CD4-positive, alpha-beta T cell (primary cell): ENCODE measurements at regions not wholly inside any gene's neighbourhood (a gene's known extent, or its start where the extent isn't known, plus 50 kb on each side); places are given as distances from the start of the nearest gene placed in this dataset.

Source experiments
- ATAC-seq: fragments of 200-7000 bp; cut with Tn5 transposase; one replicate; pipeline ENCODE4 v1.10.0; 2022; ENCODE audit warnings: mild to moderate bottlenecking; ENCODE audit not compliant: poor library complexity
- CTCF ChIA-PET: fragments of 350-600 bp; sonication (Branson Sonifier 250); formaldehyde crosslinking; loops from one replicate; lab custom pipeline; 2021; ENCODE audit warnings: antibody characterized with exemption, inconsistent platforms; lab: Charles Lee
- POLR2A ChIA-PET: fragments of 350-600 bp; sonication (Branson Sonifier 250); formaldehyde crosslinking; loops from one replicate; lab custom pipeline; 2021; ENCODE audit warnings: antibody characterized with exemption, inconsistent platforms; lab: Charles Lee
- DNase-seq, 14 experiments: peaks; one replicate each; pipeline ENCODE4 v3.0.0-alpha.2; 2013 to 2020; ENCODE audit warnings: mixed read lengths in 2 of 14
- H3K27ac ChIP-seq, 2 donors: one replicate each; pipeline versions ENCODE4 v1.5.1 to v1.7.0; 2013; ENCODE audit warnings: low read length in 2 of 2, low read depth in 1 of 2, mild to moderate bottlenecking in 1 of 2
- H3K27me3 ChIP-seq, 2 experiments: 1 replicate in 1 of 2; 2 replicates in 1 of 2; pipeline versions ENCODE4 v1.6.1 to v1.7.0; 2013; ENCODE audit warnings: low read length in 2 of 2, control low read depth in 1 of 2, mild to moderate bottlenecking in 1 of 2, moderate library complexity in 1 of 2; ENCODE audit not compliant: insufficient read depth in 2 of 2, control insufficient read depth in 1 of 2
- H3K36me3 ChIP-seq: one replicate; pipeline ENCODE4 v1.6.1; 2013; ENCODE audit warnings: low read length, control low read depth; ENCODE audit not compliant: insufficient read depth
- H3K4me1 ChIP-seq: one replicate; pipeline ENCODE4 v1.6.1; 2013; ENCODE audit warnings: low read length, control low read depth; ENCODE audit not compliant: insufficient read depth
- H3K4me3 ChIP-seq: one replicate; pipeline ENCODE4 v1.5.1; 2013; ENCODE audit warnings: mild to moderate bottlenecking, low read length, moderate library complexity
- H3K9me3 ChIP-seq, 2 experiments: 1 replicate in 1 of 2; 2 replicates in 1 of 2; pipeline versions ENCODE4 v1.6.1 to v1.7.0; 2013; ENCODE audit warnings: low read length in 2 of 2, mild to moderate bottlenecking in 2 of 2, control low read depth in 1 of 2, moderate library complexity in 1 of 2; ENCODE audit not compliant: control insufficient read depth in 1 of 2, insufficient read depth in 1 of 2
- H3K27ac Mint-ChIP-seq: one replicate; pipeline ENCODE4 v1.8.0; 2020; ENCODE audit warnings: mixed read lengths
- H3K27me3 Mint-ChIP-seq: one replicate; pipeline ENCODE4 v1.8.0; 2021; ENCODE audit warnings: mixed read lengths
- H3K36me3 Mint-ChIP-seq: one replicate; pipeline ENCODE4 v1.8.0; 2021; ENCODE audit warnings: low read depth, mixed read lengths
- H3K4me1 Mint-ChIP-seq: one replicate; pipeline ENCODE4 v1.8.0; 2021; ENCODE audit warnings: low read depth, mixed read lengths
- H3K4me3 Mint-ChIP-seq: one replicate; pipeline ENCODE4 v1.8.0; 2020; ENCODE audit warnings: mild to moderate bottlenecking, mixed read lengths
- H3K9me3 Mint-ChIP-seq: one replicate; pipeline ENCODE4 v1.8.0; 2020; ENCODE audit warnings: mixed read lengths
- intact Hi-C, 2 experiments: fragments of 100-400 bp; cut with DNase I in 1 of 2; cut with micrococcal nuclease in 1 of 2; formaldehyde crosslinking; loops; one replicate each; pipeline versions ENCODE4 v1.15.1 to v1.9.0; 2023 to 2025; cut with DNase I, micrococcal nuclease
- TF ChIP-seq, protein P1 (sequence below): fragments of 200-600 bp; IDR thresholded peaks from one replicate; pipeline ENCODE4 v1.8.0; 2022; ENCODE audit warnings: antibody characterized with exemption, mild to moderate bottlenecking

DNA sequence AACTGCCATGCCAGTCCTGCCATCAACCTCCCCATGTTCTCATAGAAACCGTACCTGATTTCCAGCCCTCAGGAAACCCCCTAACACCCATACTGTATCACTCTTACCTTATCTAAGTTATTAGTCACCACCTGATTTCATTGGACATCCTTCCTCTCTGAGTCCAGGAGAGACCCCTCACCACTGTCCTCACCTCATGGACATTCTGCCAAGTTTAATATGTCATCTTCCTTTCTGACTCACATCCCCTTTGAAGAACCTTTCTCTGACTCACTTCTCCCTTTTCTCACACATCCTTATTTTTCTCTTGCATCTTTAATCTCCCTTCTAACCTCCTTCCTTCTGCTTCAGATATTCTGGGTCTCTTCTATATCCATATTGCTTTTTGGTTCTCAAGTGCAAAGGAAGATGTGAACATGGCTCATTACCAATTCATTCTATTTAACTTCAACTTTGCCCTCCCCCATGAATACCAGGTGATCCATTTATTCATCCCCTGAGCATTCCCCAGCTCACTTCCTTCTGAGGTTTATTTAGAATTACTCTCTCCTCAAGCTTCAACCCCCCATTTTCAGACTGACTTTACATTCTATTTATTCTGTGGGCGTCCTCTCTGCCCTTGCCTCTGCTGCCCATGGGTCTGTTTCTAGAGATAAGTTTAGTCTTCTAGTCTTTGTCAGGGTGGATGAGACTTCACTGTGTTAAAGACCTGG, 206.8 kb upstream of the ESRRG start:
- Histone ChIP-seq H3K9me3 (peaks cover 0 to 14% of the 10 kb centered on the region in 2 experiments), H3K4me3 (no peak overlapping the region), H3K27me3 (no peaks in the 10 kb centered on the region), H3K27ac (no peak overlapping the region), H3K36me3 (no peaks in the 10 kb centered on the region), H3K4me1 (no peaks in the 10 kb centered on the region)
- Mint-ChIP-seq H3K27ac (no peak overlapping the region), H3K4me3 (no peak overlapping the region), H3K27me3 (no peaks in the 10 kb centered on the region), H3K4me1 (no peaks in the 10 kb centered on the region), H3K36me3 (no peaks in the 10 kb centered on the region), H3K9me3 (peaks cover 3% of the 10 kb centered on the region)
- ATAC-seq (no peak), DNase-seq (no peak)
- ChIA-PET POLR2A (no interaction called here), CTCF (interaction anchor here (0.5 kb wide), 1 partner anchor 591 kb away, joined by 3 read pairs; no protein-coding TSS in a partner anchor)
- intact Hi-C loops = no loop called here
- TF ChIP-seq, protein P1, sequence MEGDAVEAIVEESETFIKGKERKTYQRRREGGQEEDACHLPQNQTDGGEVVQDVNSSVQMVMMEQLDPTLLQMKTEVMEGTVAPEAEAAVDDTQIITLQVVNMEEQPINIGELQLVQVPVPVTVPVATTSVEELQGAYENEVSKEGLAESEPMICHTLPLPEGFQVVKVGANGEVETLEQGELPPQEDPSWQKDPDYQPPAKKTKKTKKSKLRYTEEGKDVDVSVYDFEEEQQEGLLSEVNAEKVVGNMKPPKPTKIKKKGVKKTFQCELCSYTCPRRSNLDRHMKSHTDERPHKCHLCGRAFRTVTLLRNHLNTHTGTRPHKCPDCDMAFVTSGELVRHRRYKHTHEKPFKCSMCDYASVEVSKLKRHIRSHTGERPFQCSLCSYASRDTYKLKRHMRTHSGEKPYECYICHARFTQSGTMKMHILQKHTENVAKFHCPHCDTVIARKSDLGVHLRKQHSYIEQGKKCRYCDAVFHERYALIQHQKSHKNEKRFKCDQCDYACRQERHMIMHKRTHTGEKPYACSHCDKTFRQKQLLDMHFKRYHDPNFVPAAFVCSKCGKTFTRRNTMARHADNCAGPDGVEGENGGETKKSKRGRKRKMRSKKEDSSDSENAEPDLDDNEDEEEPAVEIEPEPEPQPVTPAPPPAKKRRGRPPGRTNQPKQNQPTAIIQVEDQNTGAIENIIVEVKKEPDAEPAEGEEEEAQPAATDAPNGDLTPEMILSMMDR = no peak

DNA sequence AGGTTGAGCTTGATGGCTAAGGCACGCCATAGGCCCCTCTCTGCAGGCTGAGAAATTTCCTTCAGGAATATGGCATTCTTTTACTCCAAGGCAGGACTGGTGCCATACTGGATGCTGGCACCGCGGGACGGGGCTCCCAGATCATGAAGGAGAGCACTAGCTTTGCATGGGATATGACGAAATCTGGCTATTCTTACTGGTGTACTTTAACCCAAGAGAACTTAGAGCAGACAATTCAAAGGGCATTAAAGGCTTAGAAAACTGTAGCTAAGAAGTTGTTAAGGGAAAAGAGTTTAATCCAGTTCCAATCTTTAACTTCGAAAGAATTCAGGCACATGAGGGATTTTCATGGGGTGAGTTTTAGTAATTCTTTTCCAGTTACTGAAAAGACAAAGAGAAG, 204.4 kb upstream of the ESRRG start:
- no peak overlapping the region for H3K4me3 ChIP-seq
- Mint-ChIP-seq H3K4me1 (no peaks in the 10 kb centered on the region), H3K36me3 (no peaks in the 10 kb centered on the region), H3K27ac (no peak overlapping the region), H3K9me3 (peaks cover 5% of the 10 kb centered on the region), H3K4me3 (no peak overlapping the region), H3K27me3 (no peaks in the 10 kb centered on the region)
- ChIA-PET CTCF (no interaction called here), POLR2A (no interaction called here)
- H3K27ac ChIP-seq = no peak overlapping the region
- TF ChIP-seq, protein P1 = no peak
- H3K27me3 ChIP-seq = no peaks in the 10 kb centered on the region
- intact Hi-C loops = no loop called here
- H3K9me3 ChIP-seq = peaks cover 0 to 15% of the 10 kb centered on the region in 2 experiments
- H3K4me1 ChIP-seq = no peaks in the 10 kb centered on the region
- ATAC-seq (no peak), DNase-seq (no peak)
- H3K36me3 ChIP-seq = no peaks in the 10 kb centered on the region

DNA sequence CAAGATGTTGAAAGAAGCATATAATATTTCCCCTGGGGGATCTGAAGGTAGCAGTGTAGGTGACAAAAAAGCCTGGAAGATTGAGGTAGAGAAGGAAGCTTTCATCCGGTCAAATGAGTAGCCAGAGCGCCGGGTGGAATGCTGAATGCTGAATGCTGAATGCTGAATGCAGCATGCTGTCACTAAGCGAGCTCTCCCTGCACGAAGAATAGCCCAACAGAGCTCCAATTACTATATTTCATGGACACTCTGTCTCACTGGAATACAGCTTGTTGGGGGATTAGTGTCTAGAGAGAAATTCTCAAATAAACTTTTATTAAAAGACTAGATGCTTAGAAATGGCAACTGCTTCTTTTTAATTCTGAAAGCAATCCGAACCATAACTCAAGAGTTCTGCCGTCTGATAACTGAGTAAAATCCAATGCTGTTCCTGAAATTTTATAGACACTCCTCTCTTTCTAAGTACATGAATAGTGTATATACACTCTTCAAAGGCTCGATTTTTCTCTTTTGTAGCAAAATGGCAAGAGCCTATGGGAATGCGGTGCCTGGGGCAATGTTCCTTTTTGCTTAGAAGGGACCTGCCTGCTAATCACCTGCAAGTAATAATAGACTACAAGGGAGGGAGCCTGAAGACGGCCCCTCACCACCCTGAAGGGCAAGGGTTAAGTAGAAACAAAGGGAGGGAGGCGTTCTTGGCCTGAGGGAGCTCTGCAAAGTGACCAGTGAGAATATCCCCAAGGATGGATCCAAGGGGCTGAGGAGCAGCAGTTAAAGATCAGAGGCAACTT, 203.7 kb upstream of the ESRRG start:
- intact Hi-C loops = no loop called here
- TF ChIP-seq, protein P1 = no peak
- POLR2A ChIA-PET = interaction anchor here (0.9 kb wide), 1 partner anchor 13 kb away, joined by 3 read pairs; no protein-coding TSS in a partner anchor
- Histone ChIP-seq H3K27ac (no peak overlapping the region), H3K4me1 (no peaks in the 10 kb centered on the region), H3K27me3 (no peaks in the 10 kb centered on the region), H3K36me3 (no peaks in the 10 kb centered on the region), H3K9me3 (peaks cover 0 to 15% of the 10 kb centered on the region in 2 experiments), H3K4me3 (no peak overlapping the region)
- no peaks in the 10 kb centered on the region for H3K36me3 Mint-ChIP-seq
- no peak for ATAC-seq
- DNase-seq = no peak
- H3K27me3 Mint-ChIP-seq = no peaks in the 10 kb centered on the region
- no peak overlapping the region for H3K27ac Mint-ChIP-seq
- no peak overlapping the region for H3K4me3 Mint-ChIP-seq
- CTCF ChIA-PET = no interaction called here
- H3K4me1 Mint-ChIP-seq = no peaks in the 10 kb centered on the region
- peaks cover 5% of the 10 kb centered on the region for H3K9me3 Mint-ChIP-seq
